Osteoblast (primary cell): ENCODE measurements at regions not wholly inside any gene's neighbourhood (a gene's known extent, or its start where the extent isn't known, plus 50 kb on each side); places are given as distances from the start of the nearest gene placed in this dataset.

ENCODE experiments used
- DNase-seq: peaks from one replicate; pipeline ENCODE4 v3.0.0; 2011; ENCODE audit warnings: low spot score, mixed read lengths; ENCODE audit not compliant: insufficient read length; ENCODE audit errors: missing footprints
- H2AFZ ChIP-seq: 2 replicates; pipeline ENCODE4 v1.6.0; 2011; ENCODE audit warnings: mild to moderate bottlenecking, low read length
- H3K27ac ChIP-seq: 2 replicates; pipeline ENCODE4 v1.5.1; 2011; ENCODE audit warnings: mild to moderate bottlenecking, low read depth, low read length, moderate library complexity
- H3K27me3 ChIP-seq: 2 replicates; pipeline ENCODE4 v1.6.0; 2012; ENCODE audit warnings: mild to moderate bottlenecking, control low read depth, inconsistent platforms, low read length, moderate library complexity; ENCODE audit not compliant: insufficient read depth
- H3K36me3 ChIP-seq: 2 replicates; pipeline ENCODE4 v1.5.1; 2011; ENCODE audit warnings: mild to moderate bottlenecking, low read length, control low read depth, moderate library complexity; ENCODE audit not compliant: insufficient read depth
- H3K4me1 ChIP-seq: 2 replicates; pipeline ENCODE4 v1.5.1; 2011; ENCODE audit warnings: mild to moderate bottlenecking, low read length, control low read depth, moderate library complexity; ENCODE audit not compliant: insufficient read depth
- H3K4me2 ChIP-seq: 2 replicates; pipeline ENCODE4 v1.6.0; 2011; ENCODE audit warnings: mild to moderate bottlenecking, low read length; ENCODE audit not compliant: insufficient read depth
- H3K4me3 ChIP-seq: fragments of 200-600 bp; sonication (generic); 3 replicates; pipeline ENCODE4 v1.5.1; 2012; ENCODE audit warnings: mild to moderate bottlenecking, low read length, inconsistent platforms; ENCODE audit not compliant: insufficient read depth
- H3K79me2 ChIP-seq: 2 replicates; pipeline ENCODE4 v1.6.0; 2012; ENCODE audit warnings: mild to moderate bottlenecking, low read length, control low read depth, inconsistent platforms; ENCODE audit not compliant: insufficient read depth
- H3K9me3 ChIP-seq: 2 replicates; pipeline ENCODE4 v1.5.1; 2011; ENCODE audit warnings: low read depth, low read length, control low read depth
- H4K20me1 ChIP-seq: 2 replicates; pipeline ENCODE4 v1.6.0; 2012; ENCODE audit warnings: mild to moderate bottlenecking, low read length, control low read depth; ENCODE audit not compliant: insufficient read depth
- TF ChIP-seq, protein P1 (sequence below): IDR thresholded peaks from 2 replicates; pipeline ENCODE4 v1.5.1; 2011; ENCODE audit warnings: mild to moderate bottlenecking, low read depth, low read length, moderate library complexity; ENCODE audit errors: extremely low read depth

DNA sequence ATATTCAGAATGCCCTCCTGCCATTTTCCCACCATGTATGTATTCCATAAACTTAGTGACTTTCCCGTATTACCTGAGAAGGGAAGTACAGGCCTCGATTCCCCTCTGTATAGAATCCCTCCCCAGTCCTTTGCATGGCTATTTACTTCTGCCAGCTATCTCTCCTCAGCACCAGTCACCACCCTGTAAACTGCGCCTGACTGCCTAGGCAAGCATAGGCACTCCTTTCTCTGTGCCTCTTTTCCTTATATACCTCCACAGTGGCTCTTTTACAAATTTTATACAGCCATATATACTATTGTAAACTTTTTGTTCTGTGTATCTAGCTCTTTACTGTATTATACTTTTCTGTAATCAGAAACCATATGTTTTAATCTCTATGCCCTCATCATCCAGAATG, 130.9 kb upstream of the TET2 start:
- Histone ChIP-seq H3K9me3 (no peaks in the 10 kb centered on the region), H3K27ac (no peak overlapping the region), H3K4me3 (no peak overlapping the region), H3K79me2 (no peaks in the 10 kb centered on the region), H3K36me3 (no peaks in the 10 kb centered on the region), H3K4me1 (no peaks in the 10 kb centered on the region), H2AFZ (no peak overlapping the region), H3K27me3 (no peaks in the 10 kb centered on the region), H3K4me2 (no peak overlapping the region), H4K20me1 (no peaks in the 10 kb centered on the region)
- DNase-seq, result no peak
- TF ChIP-seq, protein P1, sequence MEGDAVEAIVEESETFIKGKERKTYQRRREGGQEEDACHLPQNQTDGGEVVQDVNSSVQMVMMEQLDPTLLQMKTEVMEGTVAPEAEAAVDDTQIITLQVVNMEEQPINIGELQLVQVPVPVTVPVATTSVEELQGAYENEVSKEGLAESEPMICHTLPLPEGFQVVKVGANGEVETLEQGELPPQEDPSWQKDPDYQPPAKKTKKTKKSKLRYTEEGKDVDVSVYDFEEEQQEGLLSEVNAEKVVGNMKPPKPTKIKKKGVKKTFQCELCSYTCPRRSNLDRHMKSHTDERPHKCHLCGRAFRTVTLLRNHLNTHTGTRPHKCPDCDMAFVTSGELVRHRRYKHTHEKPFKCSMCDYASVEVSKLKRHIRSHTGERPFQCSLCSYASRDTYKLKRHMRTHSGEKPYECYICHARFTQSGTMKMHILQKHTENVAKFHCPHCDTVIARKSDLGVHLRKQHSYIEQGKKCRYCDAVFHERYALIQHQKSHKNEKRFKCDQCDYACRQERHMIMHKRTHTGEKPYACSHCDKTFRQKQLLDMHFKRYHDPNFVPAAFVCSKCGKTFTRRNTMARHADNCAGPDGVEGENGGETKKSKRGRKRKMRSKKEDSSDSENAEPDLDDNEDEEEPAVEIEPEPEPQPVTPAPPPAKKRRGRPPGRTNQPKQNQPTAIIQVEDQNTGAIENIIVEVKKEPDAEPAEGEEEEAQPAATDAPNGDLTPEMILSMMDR, result no peak

DNA sequence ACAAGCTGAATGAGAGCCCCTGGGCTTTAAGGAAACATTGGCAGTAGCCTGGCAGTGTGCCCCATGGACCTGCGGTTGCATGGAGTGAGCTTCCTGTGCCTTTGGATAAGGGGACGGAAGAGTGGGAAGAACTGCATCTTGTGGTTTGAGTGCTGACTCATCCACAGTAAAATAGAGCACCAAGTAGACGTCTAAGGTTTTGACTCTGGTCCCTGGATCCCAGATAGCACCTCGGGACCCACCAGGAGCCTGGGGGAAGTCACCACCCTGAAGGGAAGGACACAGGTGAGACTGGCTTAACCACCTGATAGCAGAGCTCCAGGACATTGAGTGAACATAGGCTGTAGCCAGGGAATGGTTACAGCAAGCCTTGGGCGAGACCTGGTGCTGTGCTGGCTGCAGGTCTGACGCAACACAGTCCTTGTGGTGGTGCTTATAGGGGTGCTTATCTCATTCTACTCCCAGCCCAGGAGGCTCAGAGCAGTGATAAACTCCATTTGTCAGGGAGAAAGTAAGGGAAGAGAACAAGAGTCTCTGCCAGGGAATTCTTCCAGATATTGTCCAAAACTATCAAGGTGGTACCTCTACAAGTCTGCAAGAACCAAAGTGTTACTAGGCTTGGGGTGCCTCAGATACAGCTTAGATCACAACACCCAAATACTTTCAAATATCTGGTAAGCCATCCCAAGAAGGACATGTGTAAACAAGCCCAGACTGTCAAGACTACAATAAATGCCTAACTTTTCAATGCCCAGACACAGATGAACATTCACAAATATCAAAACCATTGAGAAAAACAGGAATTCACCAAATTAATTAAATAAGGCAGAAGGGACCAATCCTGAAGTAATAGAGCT, 123.6 kb upstream of the TET2 start:
- H3K4me1 ChIP-seq, result no peaks in the 10 kb centered on the region

DNA sequence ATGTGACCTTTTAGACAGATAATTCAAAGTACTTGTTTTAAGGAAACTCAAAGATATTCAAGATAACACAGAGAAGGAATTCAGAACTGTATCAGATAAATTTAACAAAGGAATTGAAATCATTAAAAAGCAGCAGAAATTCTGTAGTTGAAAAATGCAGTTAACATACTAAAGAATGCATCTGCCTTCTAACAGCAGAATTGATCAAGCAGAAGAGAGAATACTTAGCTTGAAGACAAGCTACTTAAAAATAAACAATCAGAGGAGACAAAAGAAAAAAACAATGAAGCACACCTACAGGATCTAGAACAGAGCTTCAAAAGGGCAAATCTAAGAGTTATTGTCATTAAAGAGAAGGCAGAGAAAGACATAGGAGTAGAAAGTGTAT, 123.0 kb upstream of the TET2 start:
- H3K27me3 ChIP-seq, result no peaks in the 10 kb centered on the region
- TF ChIP-seq, protein P1, result no peak
- no peak for DNase-seq
- no peak overlapping the region for H3K4me2 ChIP-seq
- H4K20me1 ChIP-seq, result no peaks in the 10 kb centered on the region
- H3K27ac ChIP-seq, result no peak overlapping the region
- no peak overlapping the region for H3K4me3 ChIP-seq
- no peak overlapping the region for H2AFZ ChIP-seq
- no peaks in the 10 kb centered on the region for H3K79me2 ChIP-seq
- H3K4me1 ChIP-seq, result no peaks in the 10 kb centered on the region
- no peaks in the 10 kb centered on the region for H3K36me3 ChIP-seq
- no peaks in the 10 kb centered on the region for H3K9me3 ChIP-seq

More for the DNA sequence above, 123.6 kb upstream of the TET2 start:
- Histone ChIP-seq H3K36me3 (no peaks in the 10 kb centered on the region), H3K27me3 (no peaks in the 10 kb centered on the region), H3K4me2 (no peak overlapping the region), H2AFZ (no peak overlapping the region), H4K20me1 (no peaks in the 10 kb centered on the region), H3K27ac (no peak overlapping the region), H3K79me2 (no peaks in the 10 kb centered on the region), H3K9me3 (no peaks in the 10 kb centered on the region), H3K4me3 (no peak overlapping the region)
- DNase-seq, result peak; percentile 10
- TF ChIP-seq, protein P1, result no peak

DNA sequence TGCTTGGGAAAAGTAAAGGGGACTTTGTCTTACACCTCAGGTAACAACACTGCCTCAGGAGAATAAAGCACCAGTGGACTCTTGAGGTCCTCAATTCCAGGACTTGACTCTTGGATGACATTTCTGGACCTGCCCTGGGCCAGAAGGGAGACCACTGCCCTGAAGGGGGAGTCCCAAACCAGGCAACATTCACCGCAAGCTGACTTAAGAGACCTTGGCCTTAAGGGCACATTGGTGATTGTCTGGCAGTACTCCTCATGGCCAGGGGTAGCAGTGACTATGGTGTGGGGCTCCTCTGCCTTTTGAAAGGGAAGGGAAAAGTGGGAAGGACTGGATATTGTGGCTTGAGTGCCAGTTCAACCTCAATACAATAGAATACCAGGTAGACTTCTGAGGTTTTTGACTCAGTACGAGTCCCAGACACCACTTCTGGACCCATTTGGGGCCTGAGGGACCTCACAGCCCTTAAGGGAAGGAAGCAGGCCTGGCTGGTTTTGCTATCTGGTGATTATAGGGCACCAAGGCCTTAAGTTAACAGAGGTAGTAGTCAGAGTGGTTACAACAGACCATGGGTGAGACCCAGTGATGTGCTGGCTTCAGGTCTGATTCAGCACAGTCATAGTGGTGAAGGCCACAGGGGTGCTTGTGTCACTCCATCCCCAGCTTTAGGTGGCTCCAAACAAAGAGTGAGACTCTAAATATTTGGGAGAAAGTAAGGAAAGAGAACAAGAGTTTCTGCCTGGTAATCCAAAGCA, 121.2 kb upstream of the TET2 start:
- TF ChIP-seq, protein P1, result no peak
- Histone ChIP-seq H3K36me3 (no peaks in the 10 kb centered on the region), H3K4me3 (no peak overlapping the region), H3K79me2 (no peaks in the 10 kb centered on the region), H2AFZ (no peak overlapping the region), H4K20me1 (no peaks in the 10 kb centered on the region), H3K27ac (no peak overlapping the region), H3K27me3 (no peaks in the 10 kb centered on the region), H3K4me1 (no peaks in the 10 kb centered on the region), H3K9me3 (no peaks in the 10 kb centered on the region), H3K4me2 (no peak overlapping the region)
- no peak for DNase-seq
